Panc1 (cell line): ENCODE measurements at regions not wholly inside any gene's neighbourhood (a gene's known extent, or its start where the extent isn't known, plus 50 kb on each side); places are given as distances from the start of the nearest gene placed in this dataset.

Experiments used
- POLR2AphosphoS5 ChIP-seq: IDR thresholded peaks from 2 replicates; pipeline ENCODE4 v1.6.1; 2012; ENCODE audit warnings: mild to moderate bottlenecking, low read depth, low read length, moderate library complexity
- TF ChIP-seq, protein P1 (sequence below): fragments of 450-650 bp; IDR thresholded peaks from 2 replicates; pipeline ENCODE4 v1.5.1; 2017; ENCODE audit warnings: mild to moderate bottlenecking

DNA sequence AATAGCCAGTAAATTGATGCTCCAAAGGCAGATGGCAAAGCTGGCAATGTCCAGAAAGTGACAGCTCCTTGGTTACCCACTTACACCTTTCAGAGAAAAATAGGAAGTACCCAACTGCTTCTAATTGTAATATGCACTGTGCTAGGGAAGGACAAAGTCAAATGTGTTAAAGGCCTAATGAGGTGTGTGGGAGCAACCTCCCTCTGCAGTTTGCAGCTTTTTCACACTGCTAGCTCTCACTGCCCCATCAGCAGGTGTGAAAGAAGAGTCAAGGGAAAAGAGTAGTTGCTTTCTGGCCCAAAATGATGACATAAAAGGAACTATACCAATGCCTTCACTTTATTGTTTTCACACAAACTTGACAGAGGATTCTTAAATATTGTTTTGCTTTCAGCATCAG lies 284.1 kb upstream of the SETBP1 start:
- no peak for TF ChIP-seq POLR2AphosphoS5
- TF ChIP-seq, protein P1, sequence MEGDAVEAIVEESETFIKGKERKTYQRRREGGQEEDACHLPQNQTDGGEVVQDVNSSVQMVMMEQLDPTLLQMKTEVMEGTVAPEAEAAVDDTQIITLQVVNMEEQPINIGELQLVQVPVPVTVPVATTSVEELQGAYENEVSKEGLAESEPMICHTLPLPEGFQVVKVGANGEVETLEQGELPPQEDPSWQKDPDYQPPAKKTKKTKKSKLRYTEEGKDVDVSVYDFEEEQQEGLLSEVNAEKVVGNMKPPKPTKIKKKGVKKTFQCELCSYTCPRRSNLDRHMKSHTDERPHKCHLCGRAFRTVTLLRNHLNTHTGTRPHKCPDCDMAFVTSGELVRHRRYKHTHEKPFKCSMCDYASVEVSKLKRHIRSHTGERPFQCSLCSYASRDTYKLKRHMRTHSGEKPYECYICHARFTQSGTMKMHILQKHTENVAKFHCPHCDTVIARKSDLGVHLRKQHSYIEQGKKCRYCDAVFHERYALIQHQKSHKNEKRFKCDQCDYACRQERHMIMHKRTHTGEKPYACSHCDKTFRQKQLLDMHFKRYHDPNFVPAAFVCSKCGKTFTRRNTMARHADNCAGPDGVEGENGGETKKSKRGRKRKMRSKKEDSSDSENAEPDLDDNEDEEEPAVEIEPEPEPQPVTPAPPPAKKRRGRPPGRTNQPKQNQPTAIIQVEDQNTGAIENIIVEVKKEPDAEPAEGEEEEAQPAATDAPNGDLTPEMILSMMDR: no peak
